Caco-2 (cell line): ENCODE measurements at regions not wholly inside any gene's neighbourhood (a gene's known extent, or its start where the extent isn't known, plus 50 kb on each side); places are given as distances from the start of the nearest gene placed in this dataset.
"Not testable (repeated sequence)": the region's sequence is repeated elsewhere in the genome, so short reads cannot be mapped to it uniquely, and the experiment has no call there.

ENCODE experiments used
- BruUV-seq: library from RNA; stranded (reverse); fragments of 400-500 nt; replicated peaks from 2 replicates; lab custom pipeline; 2021; lab: Mats Ljungman, UMichigan
- CTCF ChIA-PET: fragments of 300-600 bp; sonication (Branson Sonifier 250); formaldehyde crosslinking; loops from one replicate; lab custom pipeline; 2022; ENCODE audit warnings: antibody characterized with exemption; lab: Charles Lee
- POLR2A ChIA-PET: fragments of 300-600 bp; sonication (Branson Sonifier 250); formaldehyde crosslinking; loops from one replicate; lab custom pipeline; 2022; ENCODE audit warnings: antibody characterized with exemption; lab: Charles Lee
- DNase-seq, 2 experiments: peaks; one replicate each; pipeline versions ENCODE4 v3.0.0 to v3.0.0-alpha.2; 2020 to 2022
- H3K27me3 ChIP-seq: replicated peaks from 2 replicates; pipeline ENCODE4 v1.6.0; 2011; ENCODE audit warnings: low read length; ENCODE audit not compliant: control insufficient read depth, insufficient read depth
- H3K36me3 ChIP-seq: 2 replicates; pipeline ENCODE4 v1.5.1; 2011; ENCODE audit warnings: low read length; ENCODE audit not compliant: control insufficient read depth, insufficient read depth
- H3K4me1 ChIP-seq: fragments of 250-450 bp; sonication (Bioruptor Pico); 2 replicates; pipeline ENCODE4 v1.5.1; 2020; ENCODE audit warnings: mild to moderate bottlenecking
- H3K4me3 ChIP-seq: 2 replicates; pipeline ENCODE4 v1.5.1; 2011; ENCODE audit warnings: low read depth, mild to moderate bottlenecking, control low read depth, low read length
- H3K9me3 ChIP-seq: fragments of 250-450 bp; sonication (Bioruptor Pico); 2 replicates; pipeline ENCODE4 v1.5.1; 2020; ENCODE audit warnings: mild to moderate bottlenecking, moderate library complexity
- H3K27ac Mint-ChIP-seq: one replicate; pipeline ENCODE4 v1.8.0; 2022; ENCODE audit warnings: mixed read lengths; ENCODE audit not compliant: unreplicated experiment
- H3K27me3 Mint-ChIP-seq: one replicate; pipeline ENCODE4 v1.8.0; 2022; ENCODE audit warnings: mixed read lengths; ENCODE audit not compliant: insufficient read depth, unreplicated experiment
- H3K36me3 Mint-ChIP-seq: one replicate; pipeline ENCODE4 v1.8.0; 2022; ENCODE audit warnings: mild to moderate bottlenecking, mixed read lengths; ENCODE audit not compliant: insufficient read depth, unreplicated experiment
- H3K4me1 Mint-ChIP-seq: one replicate; pipeline ENCODE4 v1.8.0; 2022; ENCODE audit warnings: low read depth, mixed read lengths; ENCODE audit not compliant: unreplicated experiment
- H3K4me3 Mint-ChIP-seq: one replicate; pipeline ENCODE4 v1.8.0; 2022; ENCODE audit warnings: mild to moderate bottlenecking, moderate library complexity, mixed read lengths; ENCODE audit not compliant: unreplicated experiment
- H3K9me3 Mint-ChIP-seq: one replicate; pipeline ENCODE4 v1.8.0; 2022; ENCODE audit warnings: mixed read lengths; ENCODE audit not compliant: unreplicated experiment
- CTCF ChIP-seq, 2 experiments: fragments of 200-600 bp in 1 of 2; IDR thresholded peaks; 1 replicate in 1 of 2; 2 replicates in 1 of 2; pipeline versions ENCODE4 v1.5.1 to v1.8.0; 2011 to 2022; ENCODE audit warnings: antibody characterized with exemption in 1 of 2, control low read depth in 1 of 2, inconsistent platforms in 1 of 2, low read depth in 1 of 2, low read length in 1 of 2, mild to moderate bottlenecking in 1 of 2, moderate library complexity in 1 of 2; ENCODE audit not compliant: insufficient read depth in 1 of 2, severe bottlenecking in 1 of 2, unreplicated experiment in 1 of 2
- intact Hi-C: fragments of 100-400 bp; cut with micrococcal nuclease; formaldehyde crosslinking; loops from one replicate; pipeline ENCODE4 v1.10.0; 2022; ENCODE audit not compliant: unreplicated experiment

- CTCF ChIA-PET, result no interaction called here
- H3K4me3 ChIP-seq, result no peak overlapping the region
- H3K36me3 ChIP-seq, result no peaks in the 10 kb centered on the region
- POLR2A ChIA-PET, result no interaction called here
- H3K9me3 Mint-ChIP-seq, result peaks cover 10% of the 10 kb centered on the region
- no peaks in the 10 kb centered on the region for H3K4me1 Mint-ChIP-seq
- no peaks in the 10 kb centered on the region for H3K9me3 ChIP-seq
- DNase-seq, result no peak
- no peak overlapping the region for H3K27ac Mint-ChIP-seq
- no peaks in the 10 kb centered on the region for H3K36me3 Mint-ChIP-seq
- TF ChIP-seq CTCF (IDR thresholded peaks at IDR 0.05; ENCODE audit: insufficient read depth in 1 of 2, low read depth in 1 of 2, low read length in 1 of 2, severe bottlenecking in 1 of 2, unreplicated experiment in 1 of 2), result no peak
- no TSS peak for BruUV-seq
- intact Hi-C loops, result no loop called here
- no peaks in the 10 kb centered on the region for H3K27me3 ChIP-seq
- no peak overlapping the region for H3K4me3 Mint-ChIP-seq
- H3K4me1 ChIP-seq, result no peaks in the 10 kb centered on the region
- H3K27me3 Mint-ChIP-seq, result peaks cover 18% of the 10 kb centered on the region
These were observed 110.9 kb upstream of the COL5A1 start for GRCh38 chr9:134530724-134531123.

DNA sequence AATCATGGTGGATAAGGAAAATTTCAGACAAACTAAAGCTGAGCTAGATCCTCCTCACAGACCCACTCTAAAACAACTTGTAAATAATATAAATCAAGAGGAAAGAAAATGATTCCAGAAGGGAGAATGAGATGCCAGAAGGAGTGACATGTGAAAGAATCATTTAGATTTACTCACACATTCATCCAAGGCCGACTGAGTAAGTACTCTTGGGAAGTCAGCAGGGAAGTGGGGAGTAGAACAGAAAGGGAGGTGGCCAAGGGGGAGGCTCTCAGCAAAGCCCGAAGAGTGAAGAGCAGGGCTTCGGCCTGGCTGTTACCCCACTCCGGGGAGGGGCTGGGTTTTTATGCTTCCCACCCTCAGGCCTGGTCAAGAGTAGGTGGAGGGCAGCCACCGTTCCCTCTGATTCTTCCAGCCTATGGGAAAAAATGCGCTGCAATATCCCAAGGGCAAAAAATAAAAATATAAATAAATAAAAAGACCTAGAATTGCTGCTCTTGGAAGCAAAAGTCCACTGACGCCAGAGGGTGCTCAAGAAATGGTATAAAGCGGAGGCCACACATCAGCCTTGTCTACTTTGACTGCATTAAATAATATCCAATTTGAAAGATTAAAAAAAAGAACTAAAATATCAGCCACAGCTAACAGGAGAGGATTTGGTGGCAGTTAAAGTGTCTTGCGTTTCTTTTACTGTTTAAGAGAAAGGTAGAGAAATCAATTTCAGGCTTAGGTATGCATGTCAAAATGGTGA is 110.2 kb upstream of the COL5A1 start:
- H3K4me3 ChIP-seq, result no peak overlapping the region
- no peak for TF ChIP-seq CTCF (IDR thresholded peaks at IDR 0.05; ENCODE audit: insufficient read depth in 1 of 2, low read depth in 1 of 2, low read length in 1 of 2, severe bottlenecking in 1 of 2, unreplicated experiment in 1 of 2)
- DNase-seq, result no peak
- Mint-ChIP-seq H3K27ac (no peak overlapping the region), H3K9me3 (peaks cover 10% of the 10 kb centered on the region), H3K36me3 (no peaks in the 10 kb centered on the region), H3K4me1 (no peaks in the 10 kb centered on the region), H3K27me3 (peaks cover 15% of the 10 kb centered on the region), H3K4me3 (no peak overlapping the region)
- BruUV-seq, result no TSS peak
- no peaks in the 10 kb centered on the region for H3K27me3 ChIP-seq
- ChIA-PET CTCF (no interaction called here), POLR2A (no interaction called here)
- intact Hi-C loops, result no loop called here
- H3K36me3 ChIP-seq, result no peaks in the 10 kb centered on the region
- no peaks in the 10 kb centered on the region for H3K4me1 ChIP-seq
- no peaks in the 10 kb centered on the region for H3K9me3 ChIP-seq

DNA sequence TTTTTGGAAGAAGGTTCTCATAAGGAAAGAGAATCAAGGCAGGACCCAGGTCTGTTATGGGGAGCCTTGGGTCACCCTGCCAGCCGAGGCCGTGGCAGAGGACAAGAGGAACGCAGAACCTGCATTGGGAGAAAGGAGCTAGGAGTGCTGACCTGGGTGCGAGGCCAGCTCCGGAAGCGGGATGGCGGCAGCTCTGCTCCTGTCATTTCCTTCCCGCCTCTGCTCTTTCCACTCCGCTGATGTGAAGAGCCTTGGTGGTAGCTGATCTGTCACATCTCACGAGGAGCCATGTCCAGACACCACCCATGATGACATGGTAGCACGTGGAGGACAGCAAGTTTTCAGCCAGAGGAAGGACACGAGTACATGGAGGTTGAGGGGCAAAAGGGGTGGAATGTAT is 109.5 kb upstream of the COL5A1 start:
- no peak for TF ChIP-seq CTCF (IDR thresholded peaks at IDR 0.05; ENCODE audit: insufficient read depth in 1 of 2, low read depth in 1 of 2, low read length in 1 of 2, severe bottlenecking in 1 of 2, unreplicated experiment in 1 of 2)

DNA sequence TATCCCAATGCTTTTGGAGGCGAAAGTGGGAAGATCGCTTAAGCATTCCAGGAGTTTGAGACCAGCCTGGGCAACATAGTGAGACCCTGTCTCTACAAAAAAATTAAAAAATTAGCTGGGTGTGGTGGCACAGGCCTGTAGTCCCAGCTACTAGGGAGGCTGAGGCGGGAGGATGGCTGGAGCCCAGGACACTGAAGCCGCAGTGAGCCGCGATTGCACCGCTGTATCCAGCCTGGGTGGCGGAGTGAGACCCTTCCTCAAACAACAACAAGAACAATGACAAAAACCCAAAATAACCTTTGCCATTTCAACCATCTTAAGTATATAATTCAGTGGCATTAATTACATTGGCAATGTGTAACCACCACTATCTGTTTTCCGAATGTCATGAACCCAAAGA is 108.9 kb upstream of the COL5A1 start:
- H3K27ac Mint-ChIP-seq, H3K9me3 ChIP-seq, H3K27me3 Mint-ChIP-seq, H3K36me3 Mint-ChIP-seq, intact Hi-C loops, H3K4me1 Mint-ChIP-seq, CTCF ChIA-PET, H3K36me3 ChIP-seq, DNase-seq, BruUV-seq, H3K27me3 ChIP-seq, H3K4me1 ChIP-seq, H3K9me3 Mint-ChIP-seq, H3K4me3 ChIP-seq, H3K4me3 Mint-ChIP-seq, POLR2A ChIA-PET: not testable (repeated sequence)

More for the DNA sequence above, 109.5 kb upstream of the COL5A1 start:
- Mint-ChIP-seq H3K27ac (no peak overlapping the region), H3K36me3 (no peaks in the 10 kb centered on the region), H3K4me1 (no peaks in the 10 kb centered on the region), H3K9me3 (peaks cover 10% of the 10 kb centered on the region), H3K27me3 (peaks cover 10% of the 10 kb centered on the region), H3K4me3 (no peak overlapping the region)
- POLR2A ChIA-PET, result no interaction called here
- no peak for DNase-seq
- Histone ChIP-seq H3K27me3 (no peaks in the 10 kb centered on the region), H3K4me3 (no peak overlapping the region), H3K36me3 (no peaks in the 10 kb centered on the region), H3K9me3 (no peaks in the 10 kb centered on the region), H3K4me1 (no peaks in the 10 kb centered on the region)
- CTCF ChIA-PET, result no interaction called here
- no TSS peak for BruUV-seq
- intact Hi-C loops, result no loop called here
